Progenitor cell of endocrine pancreas (in vitro differentiated cells): ENCODE measurements at regions not wholly inside any gene's neighbourhood (a gene's known extent, or its start where the extent isn't known, plus 50 kb on each side); places are given as distances from the start of the nearest gene placed in this dataset.

ENCODE experiments used
- DNase-seq: peaks from one replicate; pipeline ENCODE4 v3.0.0; 2021; ENCODE audit warnings: low spot score; ENCODE audit not compliant: unreplicated experiment
- H3K27ac Mint-ChIP-seq: 2 replicates; pipeline ENCODE4 v1.8.0; 2021; ENCODE audit warnings: mild to moderate bottlenecking, moderate library complexity, mixed read lengths
- H3K27me3 Mint-ChIP-seq: 2 replicates; pipeline ENCODE4 v1.8.0; 2021; ENCODE audit warnings: mixed read lengths
- H3K36me3 Mint-ChIP-seq: 2 replicates; pipeline ENCODE4 v1.8.0; 2022; ENCODE audit warnings: mixed read lengths; ENCODE audit not compliant: insufficient read depth
- H3K4me1 Mint-ChIP-seq: 2 replicates; pipeline ENCODE4 v1.8.0; 2021; ENCODE audit warnings: low read depth, mixed read lengths
- H3K4me3 Mint-ChIP-seq: 2 replicates; pipeline ENCODE4 v1.8.0; 2021; ENCODE audit warnings: low read depth, mild to moderate bottlenecking, moderate library complexity, mixed read lengths
- H3K9me3 Mint-ChIP-seq: 2 replicates; pipeline ENCODE4 v1.8.0; 2021; ENCODE audit warnings: low read depth, mixed read lengths
- TF ChIP-seq, protein P1 (sequence below): fragments of 200-600 bp; sonication (generic); IDR thresholded peaks from one replicate; pipeline ENCODE4 v1.5.0; 2021; ENCODE audit warnings: antibody characterized with exemption, mild to moderate bottlenecking; ENCODE audit not compliant: unreplicated experiment

DNA sequence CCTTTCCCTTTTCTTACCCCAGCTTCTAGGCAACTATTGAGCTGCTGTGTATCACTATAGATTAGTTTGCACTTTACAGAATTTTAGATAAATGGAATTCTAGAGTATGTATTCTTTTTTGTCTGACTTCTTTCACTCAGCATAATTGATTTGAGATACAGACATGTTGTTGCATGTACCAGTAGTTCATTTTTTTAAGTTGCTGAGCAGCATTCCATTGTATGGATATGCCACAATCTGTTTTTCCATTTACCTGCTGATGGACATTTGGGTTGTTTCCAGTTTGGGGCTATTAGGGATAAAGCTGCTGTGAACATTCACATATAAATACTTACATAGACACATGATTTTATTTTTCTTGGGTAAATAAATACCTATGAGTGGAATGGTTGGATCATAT is 135.7 kb downstream of the IGF1 start:
- Mint-ChIP-seq H3K27ac (no peak overlapping the region), H3K9me3 (peaks cover 4% of the 10 kb centered on the region), H3K36me3 (peaks cover 2% of the 10 kb centered on the region), H3K4me3 (no peak overlapping the region), H3K4me1 (peaks cover 6% of the 10 kb centered on the region), H3K27me3 (no peaks in the 10 kb centered on the region)
- DNase-seq, result no peak
- TF ChIP-seq, protein P1, sequence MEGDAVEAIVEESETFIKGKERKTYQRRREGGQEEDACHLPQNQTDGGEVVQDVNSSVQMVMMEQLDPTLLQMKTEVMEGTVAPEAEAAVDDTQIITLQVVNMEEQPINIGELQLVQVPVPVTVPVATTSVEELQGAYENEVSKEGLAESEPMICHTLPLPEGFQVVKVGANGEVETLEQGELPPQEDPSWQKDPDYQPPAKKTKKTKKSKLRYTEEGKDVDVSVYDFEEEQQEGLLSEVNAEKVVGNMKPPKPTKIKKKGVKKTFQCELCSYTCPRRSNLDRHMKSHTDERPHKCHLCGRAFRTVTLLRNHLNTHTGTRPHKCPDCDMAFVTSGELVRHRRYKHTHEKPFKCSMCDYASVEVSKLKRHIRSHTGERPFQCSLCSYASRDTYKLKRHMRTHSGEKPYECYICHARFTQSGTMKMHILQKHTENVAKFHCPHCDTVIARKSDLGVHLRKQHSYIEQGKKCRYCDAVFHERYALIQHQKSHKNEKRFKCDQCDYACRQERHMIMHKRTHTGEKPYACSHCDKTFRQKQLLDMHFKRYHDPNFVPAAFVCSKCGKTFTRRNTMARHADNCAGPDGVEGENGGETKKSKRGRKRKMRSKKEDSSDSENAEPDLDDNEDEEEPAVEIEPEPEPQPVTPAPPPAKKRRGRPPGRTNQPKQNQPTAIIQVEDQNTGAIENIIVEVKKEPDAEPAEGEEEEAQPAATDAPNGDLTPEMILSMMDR, result no peak

DNA sequence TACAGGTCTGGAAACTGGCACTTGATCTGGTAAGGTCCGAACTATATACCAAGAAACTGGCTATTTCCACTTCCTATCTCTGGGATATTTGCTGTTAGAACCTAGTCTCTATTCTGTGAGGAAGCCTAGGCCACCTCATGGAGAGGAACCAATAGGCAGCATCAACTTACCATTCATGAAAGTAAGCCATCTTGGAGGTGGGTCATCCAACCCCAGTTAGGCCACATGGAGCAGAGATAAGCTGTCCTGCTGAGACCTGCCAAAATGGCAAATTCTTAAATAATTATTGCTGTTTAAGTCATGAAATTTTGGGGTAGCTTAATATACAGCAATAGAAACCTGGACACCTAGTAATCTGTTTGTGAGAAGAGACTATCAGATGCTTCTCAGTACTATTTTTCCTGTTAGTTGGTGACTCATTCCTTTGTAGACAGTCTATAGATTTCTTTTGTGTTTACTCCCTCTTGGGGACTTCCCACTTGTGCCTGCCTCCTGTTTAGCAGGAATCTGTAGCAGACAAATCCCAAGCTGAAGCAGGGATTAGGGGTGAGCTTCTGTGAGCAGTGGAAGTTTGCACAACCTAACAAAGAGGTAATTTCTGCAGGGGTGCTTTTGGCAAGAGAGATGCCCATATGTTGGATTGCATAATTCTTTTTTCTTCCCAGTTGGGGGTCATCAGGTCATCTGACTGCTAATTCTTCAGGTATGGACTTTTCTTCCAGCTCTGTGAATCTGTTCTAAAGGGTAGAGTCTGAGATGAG is 136.8 kb downstream of the IGF1 start:
- H3K4me3 Mint-ChIP-seq, result no peak overlapping the region
- peak overlapping the region; percentile 72 for H3K27ac Mint-ChIP-seq
- TF ChIP-seq, protein P1, result no peak
- H3K36me3 Mint-ChIP-seq, result peaks cover 2% of the 10 kb centered on the region
- no peaks in the 10 kb centered on the region for H3K27me3 Mint-ChIP-seq
- DNase-seq, result no peak
- H3K4me1 Mint-ChIP-seq, result peaks cover 6% of the 10 kb centered on the region
- peaks cover 4% of the 10 kb centered on the region for H3K9me3 Mint-ChIP-seq

DNA sequence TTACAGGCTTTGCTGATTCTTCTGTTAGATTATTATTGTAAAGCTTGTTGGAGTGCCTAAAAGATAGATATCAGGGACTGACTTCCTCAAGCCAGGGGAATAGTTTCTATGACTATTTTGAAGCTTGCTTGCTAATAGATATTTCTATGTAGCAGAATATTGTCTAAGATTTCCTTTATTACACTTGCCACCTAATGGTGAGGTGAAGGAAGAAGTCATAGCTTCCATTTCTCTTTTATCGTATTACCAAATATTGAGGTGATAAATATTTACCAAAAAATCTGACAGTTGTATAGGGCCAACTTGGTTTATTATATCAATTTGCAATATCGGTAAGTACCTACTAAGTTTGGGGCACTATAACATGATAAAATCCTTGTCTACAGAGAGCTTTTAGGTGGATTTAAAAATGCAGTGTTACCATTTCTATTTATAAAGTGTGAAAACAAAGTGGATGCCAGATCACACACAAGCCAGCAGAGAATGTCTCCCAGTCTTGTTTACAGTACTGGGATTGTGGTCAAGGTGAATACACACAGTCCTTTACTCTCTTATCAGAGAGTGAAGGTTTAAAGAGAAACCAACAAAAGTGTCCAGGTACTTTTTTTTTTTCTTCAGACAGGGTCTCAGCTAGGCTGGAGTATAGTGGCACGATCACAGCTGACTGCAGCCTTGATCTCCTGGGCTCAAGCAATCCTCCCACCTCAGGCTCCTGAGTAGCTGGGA is 137.9 kb downstream of the IGF1 start:
- Mint-ChIP-seq H3K27ac (no peak overlapping the region), H3K9me3 (peaks cover 8% of the 10 kb centered on the region), H3K4me1 (peaks cover 6% of the 10 kb centered on the region), H3K36me3 (peaks cover 2% of the 10 kb centered on the region), H3K4me3 (no peak overlapping the region), H3K27me3 (peaks cover 3% of the 10 kb centered on the region)
- DNase-seq, result no peak
- TF ChIP-seq, protein P1, result no peak

DNA sequence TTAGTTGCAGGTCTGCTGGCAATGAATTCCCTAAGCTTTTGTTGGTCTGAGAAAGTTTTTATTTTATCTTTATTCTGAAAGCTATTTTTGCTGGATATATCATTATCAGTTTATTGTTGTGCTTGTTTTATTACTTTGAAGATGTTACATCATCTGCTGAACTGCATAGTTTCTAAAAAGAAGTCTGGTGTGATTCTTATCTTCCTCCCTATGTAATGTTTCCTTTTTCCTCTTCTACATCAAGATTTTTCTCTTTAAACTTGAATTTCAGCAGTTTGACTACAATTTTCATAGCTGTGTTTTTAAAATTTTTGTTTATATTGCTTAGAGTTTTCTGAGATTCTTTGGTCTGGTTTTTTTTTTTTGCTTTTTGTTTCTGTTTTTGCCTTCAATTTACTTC is 137.1 kb upstream of the PMCH start:
- no peaks in the 10 kb centered on the region for H3K4me1 Mint-ChIP-seq
- peaks cover 6% of the 10 kb centered on the region for H3K9me3 Mint-ChIP-seq
- no peaks in the 10 kb centered on the region for H3K36me3 Mint-ChIP-seq
- H3K4me3 Mint-ChIP-seq, result no peak overlapping the region
- H3K27me3 Mint-ChIP-seq, result peaks cover 10% of the 10 kb centered on the region
- H3K27ac Mint-ChIP-seq, result no peak overlapping the region
- TF ChIP-seq, protein P1, result no peak
- no peak for DNase-seq

DNA sequence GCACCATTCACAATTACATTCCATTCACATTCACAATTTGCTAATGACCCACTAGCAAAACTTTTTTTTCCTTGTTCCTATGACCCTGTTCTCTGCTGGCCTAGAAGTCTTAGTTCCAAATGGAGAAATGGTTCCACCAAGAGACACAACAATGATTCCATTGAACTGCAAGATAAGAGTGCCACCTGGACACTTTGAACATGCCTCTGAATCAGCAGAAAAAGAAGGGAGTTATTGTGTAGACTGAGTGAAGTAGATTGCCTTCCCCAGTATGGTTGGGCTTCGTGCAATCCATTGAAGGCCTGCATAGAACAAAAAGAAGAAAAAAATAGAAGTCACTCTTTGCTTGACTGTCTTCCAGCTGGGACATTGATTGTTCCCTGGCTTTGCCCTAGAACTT is 133.8 kb upstream of the PMCH start:
- H3K27me3 Mint-ChIP-seq, result peaks cover 7% of the 10 kb centered on the region
- no peak overlapping the region for H3K27ac Mint-ChIP-seq
- TF ChIP-seq, protein P1, result no peak
- H3K36me3 Mint-ChIP-seq, result no peaks in the 10 kb centered on the region
- peaks cover 3% of the 10 kb centered on the region for H3K4me1 Mint-ChIP-seq
- no peak overlapping the region for H3K4me3 Mint-ChIP-seq
- H3K9me3 Mint-ChIP-seq, result peaks cover 2% of the 10 kb centered on the region
- no peak for DNase-seq
